ENCODE measurements at regions not wholly inside any gene's neighbourhood (a gene's known extent, or its start where the extent isn't known, plus 50 kb on each side); places are given as distances from the start of the nearest gene placed in this dataset.
A peak's percentile ranks its signal among the peaks of the same experiment; 100 is the strongest.
"Not testable (repeated sequence)": the region's sequence is repeated elsewhere in the genome, so short reads cannot be mapped to it uniquely, and the experiment has no call there.

DNA sequence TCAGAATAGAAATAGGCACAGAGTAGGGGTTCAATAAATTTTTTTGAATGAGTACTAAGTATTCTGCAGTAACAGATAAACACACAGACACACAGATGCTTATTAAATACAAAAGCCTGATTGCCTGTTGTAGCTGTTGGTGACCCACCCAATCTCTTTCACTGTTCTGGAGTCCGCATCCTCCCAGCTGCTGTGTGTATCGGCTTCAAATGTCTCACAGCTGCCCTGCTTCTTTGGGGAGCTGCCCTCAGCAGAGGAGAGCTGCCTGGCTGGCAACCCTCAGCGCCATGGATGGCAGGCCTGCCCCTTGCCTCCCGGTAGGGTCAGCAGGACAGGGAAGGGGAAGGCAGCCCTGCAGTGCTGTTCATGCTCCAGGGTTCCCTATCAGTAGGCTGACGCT lies 50.5 kb upstream of the PRNP start:
- DNase-seq = no peak

DNA sequence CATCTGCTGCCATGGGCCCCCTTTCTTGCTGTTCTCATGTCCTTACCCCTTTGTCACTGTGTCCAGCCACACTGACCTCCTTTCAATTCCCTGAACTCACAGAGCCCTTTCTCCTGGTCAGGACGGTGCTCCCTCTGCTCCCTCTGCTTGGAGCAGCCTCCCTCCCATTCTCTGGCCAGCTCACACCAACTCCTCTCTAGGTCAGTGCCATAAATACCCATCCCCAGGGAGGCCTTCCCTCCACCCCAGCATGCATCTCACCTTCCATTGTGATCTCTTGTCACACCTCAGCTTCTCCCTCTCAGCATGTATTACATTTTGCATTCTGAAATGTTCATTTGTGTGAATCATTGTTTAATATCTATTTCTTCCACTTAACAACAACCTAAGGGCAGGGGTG lies 50.9 kb upstream of the PRNP start:
- DNase-seq = no peak

DNA sequence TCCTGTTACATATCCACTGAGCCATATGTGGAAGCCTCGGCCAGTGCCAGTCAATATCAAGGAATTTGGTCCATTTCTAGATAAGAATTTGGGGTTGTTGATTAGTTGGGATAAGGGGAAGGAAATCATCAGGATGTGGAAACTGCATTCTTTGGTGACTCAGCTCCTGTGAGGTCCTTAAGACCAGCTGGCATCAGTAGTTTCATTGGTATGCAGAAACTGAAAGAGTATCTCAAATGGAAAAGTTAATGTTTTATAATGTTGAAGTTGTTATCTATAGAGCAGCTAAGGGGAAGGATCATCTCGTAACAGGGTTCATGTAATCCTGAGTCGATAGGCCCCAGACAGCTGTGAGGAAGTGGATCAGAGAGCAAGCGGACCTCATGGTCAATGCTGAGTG lies 52.5 kb upstream of the PRNP start:
- DNase-seq = no peak

DNA sequence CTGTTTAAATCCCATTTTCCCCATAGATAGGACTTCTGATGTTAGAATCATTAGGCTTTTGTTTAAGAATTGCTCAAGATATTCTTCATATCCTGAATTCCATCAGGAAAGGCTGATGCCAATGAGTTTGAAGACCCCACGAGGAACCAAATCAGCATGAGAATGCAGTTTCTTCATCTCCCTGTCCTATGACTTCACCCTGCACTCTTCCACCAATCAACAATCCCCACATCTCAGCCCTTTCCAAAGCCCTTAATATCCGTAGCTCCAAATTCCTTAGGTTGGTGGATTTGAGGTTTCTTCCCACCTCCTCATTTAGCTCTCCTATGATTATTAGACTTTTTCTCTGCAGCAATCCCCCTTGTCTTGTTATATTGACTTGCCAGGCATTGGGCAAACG lies 52.9 kb upstream of the PRNP start:
- DNase-seq = no peak

DNA sequence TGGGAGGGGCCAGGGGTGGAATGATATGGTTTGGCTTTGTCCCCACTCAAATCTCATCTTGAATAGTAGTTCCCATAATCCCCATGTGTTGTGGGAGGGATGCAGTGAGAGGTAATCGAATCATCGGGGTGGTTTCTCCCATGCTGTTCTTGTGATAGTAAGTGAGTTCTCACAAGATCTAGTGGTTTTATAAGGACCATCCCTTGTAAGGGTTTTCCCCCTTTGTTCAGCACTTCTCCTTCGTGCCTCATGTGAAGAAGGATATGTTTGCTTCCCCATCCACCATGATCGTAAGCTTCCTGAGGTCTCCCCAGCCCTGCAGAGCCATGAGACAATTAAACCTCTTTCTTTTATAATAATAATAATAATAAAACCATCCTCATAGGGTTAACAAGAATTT lies 53.4 kb upstream of the PRNP start:
- DNase-seq = no peak

DNA sequence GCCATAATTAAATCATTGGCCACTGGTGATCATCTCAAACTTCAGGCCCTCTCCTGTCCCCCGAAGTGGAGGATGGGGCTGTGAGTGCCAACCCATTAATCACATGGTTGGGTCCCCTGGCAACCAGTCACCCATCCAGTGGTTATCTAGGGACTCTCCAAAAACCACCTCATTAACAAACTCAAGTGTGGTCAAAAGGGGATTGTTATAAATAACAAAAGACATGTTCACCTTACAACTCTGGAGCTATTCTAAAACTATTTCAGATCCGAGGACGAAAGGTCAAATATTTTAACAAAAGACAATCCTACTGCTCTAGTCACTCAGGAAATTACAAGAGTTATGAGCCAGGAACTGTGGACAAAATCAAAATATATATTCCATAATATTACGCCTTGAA lies 60.0 kb upstream of the PRNP start:
- no peak for DNase-seq

DNA sequence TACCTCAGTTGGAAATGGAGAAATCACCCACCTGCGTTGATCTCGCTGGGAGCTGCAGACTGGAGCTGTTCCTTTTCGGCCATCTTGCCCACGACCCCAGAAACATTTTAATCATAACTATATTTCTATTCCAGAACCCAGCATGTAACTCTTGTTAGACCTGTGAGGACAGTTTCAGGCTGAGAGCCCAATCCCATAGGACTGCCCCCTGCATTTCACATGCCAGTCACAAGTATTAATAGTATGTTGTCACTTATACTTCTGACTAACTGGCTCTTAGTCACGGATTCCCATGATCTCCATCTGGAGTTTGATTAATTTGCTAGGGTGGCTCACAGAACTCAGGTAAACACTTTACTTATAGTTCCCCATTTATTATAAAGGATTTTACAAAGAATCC lies 60.6 kb upstream of the PRNP start:
- no peak for DNase-seq

DNA sequence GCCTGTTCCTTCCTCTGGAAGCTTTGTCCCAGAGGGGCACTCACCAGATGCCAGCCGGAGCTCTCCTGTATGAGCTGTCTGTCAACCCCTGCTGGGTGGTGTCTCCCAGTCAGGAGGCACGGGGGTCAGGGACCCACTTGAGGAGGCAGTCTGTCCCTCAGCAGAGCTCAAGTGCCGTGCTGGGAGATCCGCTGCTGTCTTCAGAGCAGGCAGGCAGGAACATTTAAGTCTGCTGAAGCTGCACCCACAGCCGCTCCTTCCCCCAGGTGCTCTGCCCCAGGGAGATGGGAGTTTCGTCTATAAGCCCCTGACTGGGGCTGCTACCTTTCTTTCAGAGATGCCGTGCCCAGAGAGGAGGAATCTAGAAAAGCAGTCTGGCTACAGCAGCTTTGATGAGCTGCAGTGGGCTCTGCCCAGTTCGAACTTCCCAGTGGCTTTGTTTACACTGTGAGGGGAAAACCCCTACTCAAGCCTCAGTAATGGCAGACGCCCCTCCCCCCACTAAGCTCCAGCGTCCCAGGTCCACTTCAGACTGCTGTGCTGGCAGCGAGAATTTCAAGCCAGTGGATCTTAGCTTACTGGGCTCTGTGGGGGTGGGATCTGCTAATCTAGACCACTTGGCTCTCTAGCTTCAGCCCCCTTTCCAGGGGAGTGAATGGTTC lies 61.5 kb upstream of the PRNP start:
- DNase-seq = not testable (repeated sequence)

DNA sequence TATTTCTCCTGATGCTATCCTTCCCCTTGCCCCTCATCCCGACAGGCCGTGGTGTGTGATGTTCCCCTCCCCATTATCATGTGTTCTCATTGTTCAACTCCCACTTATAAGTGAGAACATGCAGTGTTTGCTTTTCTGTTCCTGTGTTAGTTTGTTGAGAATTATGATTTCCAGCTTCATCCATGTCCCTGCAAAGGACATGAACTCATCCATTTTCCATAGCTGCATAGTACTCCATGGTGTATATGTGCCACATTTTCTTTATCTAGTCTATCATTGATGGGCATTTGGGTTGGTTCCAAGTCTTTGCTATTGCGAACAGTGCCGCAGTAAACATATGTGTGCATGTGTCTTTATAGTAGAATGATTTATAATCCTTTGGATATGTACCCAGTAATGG lies 67.1 kb upstream of the PRNP start:
- DNase-seq = not testable (repeated sequence)

DNA sequence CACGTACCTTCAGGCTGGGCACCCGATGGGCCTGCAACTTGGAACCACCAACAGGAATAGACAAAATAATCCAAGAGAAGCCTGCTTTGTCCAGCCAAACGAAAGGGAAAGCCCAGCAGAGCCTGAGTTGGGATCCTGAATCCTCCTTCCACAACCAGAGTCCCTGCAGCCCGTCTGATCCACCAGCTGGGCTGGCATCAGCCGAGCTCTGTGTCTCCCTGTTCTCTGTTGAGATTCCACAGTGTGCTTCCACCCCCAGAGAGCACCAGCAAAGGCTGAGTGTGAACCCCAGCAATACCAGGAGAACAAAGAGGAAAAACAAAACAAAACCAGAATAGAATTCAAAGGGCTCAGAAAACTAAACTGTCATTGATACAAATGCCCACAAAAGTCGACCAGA lies 68.8 kb upstream of the PRNP start:
- no peak for DNase-seq

DNA sequence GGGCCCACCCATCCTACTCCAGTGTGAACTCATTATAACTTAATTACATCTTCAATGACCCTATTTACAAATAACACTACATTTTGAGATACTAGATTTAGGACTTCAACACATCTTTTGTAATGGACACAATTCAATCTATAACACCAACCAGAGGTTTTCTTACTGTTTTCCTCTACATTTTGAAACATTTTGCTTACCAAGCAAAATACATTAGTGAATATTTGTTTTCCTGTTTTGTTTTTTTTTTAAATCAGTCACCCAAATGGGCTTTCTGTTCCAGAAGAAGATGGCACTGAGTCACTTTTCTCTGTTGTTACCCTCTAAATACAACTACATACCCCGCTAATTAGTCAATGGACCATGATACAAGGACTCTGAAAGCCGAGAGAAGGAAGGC lies 69.2 kb upstream of the PRNP start:
- DNase-seq = no peak

DNA sequence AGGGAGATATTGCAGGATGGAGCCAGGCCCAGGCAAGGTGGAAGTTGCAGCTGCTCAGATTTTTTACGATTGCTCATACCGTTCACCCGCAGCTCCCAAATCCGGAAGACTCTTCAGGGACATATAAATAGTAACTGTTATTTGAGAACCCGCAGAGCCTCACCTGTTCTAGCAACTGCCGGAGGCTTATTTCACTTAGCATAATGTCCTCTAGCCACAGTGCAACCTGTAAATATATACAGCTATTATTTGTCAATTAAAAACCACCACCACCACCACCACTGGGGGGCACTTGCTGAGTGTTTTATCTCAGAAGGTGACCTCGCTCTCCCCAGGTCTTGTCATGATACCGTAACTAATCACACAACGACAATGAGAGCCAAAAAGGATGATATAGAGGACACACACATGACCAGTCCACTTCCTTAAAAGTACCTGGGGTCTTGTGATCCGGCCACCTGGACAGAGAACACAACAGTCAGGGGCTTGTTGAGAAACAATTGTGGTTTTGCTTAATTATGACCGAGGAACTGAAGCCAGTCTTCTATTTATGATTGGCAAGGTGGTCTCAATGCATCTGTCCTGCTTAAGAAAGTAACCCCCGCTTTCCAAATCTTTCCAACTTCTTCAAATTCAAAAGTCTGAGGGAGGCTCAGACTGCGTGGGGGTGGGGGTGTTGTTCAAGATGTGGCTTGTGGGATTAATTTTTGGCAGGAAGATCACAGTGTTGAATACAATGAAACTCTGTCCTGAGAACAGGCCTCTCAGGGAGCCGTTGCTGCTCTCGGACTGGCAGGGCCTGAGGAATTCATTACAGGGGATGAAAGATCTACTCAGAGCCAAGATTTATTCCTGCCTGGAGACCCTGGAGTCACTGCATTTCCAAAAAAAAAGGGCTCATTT lies 72.3 kb upstream of the PRNP start:
- DNase-seq = peak; percentile 52

DNA sequence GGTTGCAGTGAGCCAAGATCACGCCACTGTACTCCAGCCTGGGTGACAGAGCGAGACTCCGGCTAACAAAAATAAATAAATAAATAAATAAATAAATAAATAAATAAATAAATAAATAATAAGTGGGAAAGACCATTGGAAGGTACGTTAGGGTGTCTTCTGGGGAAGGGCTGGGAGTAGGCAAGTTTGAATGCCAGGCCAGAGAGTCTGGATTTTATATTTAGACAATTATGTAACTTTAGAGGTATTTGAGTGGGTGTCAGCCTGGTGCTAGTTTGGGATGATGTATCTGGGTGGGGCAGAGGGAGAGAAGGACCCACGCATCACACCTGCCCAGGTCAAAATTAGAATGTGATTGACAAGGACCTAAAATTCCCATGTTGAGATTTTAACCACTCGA lies 73.1 kb upstream of the PRNP start:
- no peak for DNase-seq

DNA sequence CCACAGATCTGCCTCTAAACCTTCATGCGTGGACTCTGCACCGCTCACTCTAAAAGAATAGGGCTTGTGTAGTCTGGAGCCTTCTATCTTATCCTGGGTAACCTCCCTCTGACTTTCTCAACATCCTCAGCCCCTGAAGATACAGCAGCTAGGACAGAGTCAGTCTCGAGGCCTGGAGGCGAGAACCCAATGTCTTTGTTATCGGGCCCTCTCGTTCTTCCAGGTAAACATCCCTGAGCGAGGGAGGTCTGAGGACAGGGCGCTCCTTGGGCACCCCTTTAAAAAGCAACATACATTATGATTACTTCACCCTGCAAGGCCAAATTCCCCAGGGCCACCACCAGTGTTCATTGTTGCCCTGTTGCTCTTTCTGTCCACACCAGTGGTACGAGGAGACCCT lies 75.4 kb upstream of the PRNP start:
- DNase-seq = no peak

DNA sequence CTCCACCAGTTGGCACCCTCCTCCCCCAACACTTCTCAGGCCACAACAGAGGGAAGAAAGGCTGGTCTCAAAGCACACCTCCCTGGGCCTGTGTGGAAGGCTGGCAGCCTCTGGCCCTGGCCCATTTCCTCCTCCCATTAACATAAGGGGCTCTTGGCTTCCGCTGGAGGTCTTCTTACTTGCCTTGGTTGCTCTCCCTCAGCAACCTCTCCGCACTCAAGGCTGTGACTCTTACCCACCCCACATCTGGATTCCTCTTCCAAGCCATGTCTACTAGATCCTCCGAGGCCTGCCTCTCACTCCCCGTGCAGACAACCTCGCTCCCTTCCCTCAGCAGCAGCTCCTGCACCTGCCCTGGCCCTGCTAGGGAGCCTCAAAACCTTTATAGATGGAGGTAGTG lies 76.7 kb upstream of the PRNP start:
- DNase-seq = no peak

DNA sequence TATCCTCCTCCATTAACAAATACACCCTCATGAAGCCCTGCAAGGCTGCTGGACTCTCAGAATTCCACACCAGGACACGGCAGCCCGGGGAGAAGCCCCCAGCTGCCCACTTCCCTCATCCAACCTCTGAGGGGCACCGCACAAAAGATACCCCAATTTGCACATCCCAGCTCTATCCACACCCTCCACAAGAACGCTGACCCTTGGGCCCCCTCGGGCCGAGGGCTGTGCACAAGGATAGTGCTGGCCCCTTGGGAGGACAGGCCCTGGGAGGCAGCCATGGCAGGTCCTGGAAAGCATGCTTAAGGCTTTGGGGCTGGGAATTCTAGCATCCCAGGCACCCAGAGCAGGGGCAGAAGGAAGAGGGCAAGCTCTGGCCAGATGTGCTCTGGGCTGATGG lies 77.4 kb upstream of the PRNP start:
- DNase-seq = no peak

DNA sequence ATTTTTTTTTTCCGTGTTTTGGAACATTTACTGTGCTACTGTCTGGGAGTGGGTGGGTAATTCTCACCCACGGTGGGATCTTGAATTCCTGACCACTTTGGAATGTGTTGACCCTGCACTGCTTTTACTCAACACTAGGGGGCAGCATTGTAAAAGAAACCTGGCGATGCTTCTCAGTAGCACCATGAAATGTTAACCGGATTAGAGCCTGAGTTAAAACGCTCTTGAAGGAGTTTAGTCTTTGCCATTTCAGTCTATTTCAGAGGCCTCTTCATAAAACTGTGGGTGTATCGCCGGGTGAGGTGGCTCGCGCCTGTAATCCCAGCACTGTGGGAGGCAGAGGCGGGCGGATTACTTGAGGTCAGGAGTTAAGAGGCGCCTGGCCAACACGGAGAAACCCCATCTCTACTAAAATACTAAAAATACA lies 79.0 kb upstream of the PRNP start:
- DNase-seq = peak; percentile 65

DNA sequence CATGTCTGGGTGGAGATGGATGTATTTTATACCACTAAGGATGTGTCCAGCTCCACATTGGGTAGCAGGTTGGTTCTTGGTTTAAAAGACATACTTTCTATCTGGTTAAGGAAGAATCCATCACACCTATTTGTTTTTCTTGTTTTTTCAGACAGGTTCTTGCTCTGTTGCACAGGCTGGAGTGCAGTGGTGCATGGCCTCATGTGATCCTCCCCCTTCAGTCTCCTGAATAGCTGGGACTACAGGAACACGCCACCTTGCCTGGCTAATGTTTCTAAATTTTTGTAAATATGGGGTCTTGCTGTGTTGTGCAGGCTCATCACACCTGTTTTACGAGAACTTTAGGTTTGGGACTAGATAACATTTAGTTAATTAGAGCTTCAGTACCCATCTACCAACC lies 80.2 kb upstream of the PRNP start:
- DNase-seq = no peak

DNA sequence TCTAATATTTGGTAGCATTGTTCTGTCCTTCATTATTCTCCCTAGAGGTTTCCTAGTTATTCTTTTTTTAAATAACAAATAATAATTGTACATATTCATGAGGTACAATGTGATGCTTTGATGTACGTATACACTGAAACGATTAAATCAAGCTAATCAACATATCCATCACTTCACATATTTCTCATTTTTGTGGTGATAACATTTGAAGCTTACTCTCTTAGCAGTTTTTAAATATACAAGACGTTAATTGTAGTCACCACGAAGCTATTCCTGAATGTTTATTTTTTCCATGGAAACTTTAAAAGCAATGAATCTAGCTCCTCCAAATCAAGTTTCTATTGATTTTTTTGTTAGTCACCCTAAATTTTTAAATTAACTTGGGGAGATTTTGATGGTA lies 81.1 kb upstream of the PRNP start:
- no peak for DNase-seq

DNA sequence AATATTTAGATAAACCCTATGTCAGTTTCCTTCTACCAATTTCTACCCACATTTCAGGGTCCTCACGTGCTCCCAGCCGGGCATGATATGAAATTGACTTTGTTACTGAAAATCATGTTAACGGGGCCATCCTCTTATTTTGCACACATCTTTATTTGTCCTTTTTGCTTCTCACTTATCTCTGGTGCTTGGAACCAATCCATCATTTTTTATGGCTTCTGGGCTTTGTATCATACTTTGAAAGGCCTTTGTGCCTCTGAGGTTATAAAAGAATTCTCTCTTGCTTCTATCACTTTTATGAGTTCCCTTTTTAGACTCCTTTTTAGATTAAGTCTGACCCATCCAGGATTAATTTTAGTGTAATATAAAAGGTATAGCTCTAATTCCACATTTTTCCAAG lies 81.7 kb upstream of the PRNP start:
- DNase-seq = no peak

DNA sequence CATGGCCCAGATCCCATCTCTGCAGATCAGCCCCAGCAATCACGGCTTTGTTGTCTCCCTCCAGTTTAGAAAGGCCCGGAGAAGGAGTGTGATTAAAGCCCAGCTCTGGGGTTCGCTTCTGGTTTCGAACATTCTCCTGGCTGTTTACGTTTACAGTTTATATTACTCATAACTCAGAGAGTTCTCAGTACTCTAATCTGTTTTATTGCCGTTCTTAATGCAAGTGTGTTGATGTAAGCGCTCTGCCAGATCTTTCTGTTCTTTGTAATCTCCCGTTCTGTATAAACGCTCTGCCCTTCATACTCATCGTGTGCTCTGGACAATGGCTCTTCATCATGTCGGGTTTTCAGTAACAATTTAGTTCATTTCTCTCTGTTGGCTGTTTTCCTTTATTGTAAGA lies 82.5 kb upstream of the PRNP start:
- no peak for DNase-seq

DNA sequence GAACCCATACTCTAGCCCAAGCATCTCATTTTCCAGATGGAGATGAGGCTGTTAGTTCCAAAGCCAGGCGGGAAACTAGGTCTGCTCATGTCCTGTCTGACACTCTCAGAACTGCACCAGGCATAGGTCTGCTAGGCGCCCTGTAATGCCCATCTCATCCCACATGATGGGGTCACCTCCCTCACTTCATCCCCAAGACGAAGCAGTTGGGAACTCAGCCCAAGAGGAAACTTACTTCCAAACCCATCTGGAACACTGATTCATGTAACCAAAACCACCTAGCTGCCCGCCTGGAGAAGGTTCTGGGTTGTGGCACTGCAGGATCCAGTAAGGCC lies 84.0 kb upstream of the PRNP start:
- no peak for DNase-seq

DNA sequence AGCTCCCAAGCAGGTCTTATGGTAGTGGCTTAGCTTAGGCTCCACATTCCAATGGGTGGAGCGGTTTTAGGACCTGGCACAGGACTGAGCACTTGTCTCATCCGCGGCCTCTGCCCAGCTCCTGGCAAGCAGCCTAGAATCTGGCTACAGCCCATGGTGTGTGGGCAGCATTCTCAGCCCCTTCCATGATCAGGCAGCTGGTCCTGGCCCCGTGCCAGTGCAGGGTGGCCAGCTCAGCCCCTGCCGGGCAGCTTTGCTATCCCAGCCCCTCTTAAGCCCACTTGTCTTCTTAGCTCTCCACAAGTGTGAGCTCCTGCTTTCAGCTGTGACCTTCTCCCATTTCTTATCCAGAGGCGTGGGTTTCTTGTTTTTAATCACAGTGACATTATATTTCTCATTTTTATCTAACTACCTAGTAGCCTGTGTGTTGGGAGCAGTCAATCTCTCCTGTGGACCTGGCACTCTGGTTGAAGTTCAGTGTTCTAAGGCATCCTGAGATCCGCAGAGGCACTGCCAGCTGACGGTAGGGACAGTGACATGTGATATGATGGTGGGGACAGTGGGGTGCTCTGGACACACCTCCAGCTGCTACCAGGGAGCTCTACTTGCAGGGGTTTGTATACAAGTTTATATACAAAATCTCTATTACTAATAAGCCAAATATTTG lies 84.5 kb upstream of the PRNP start:
- peak; percentile 40 for DNase-seq

DNA sequence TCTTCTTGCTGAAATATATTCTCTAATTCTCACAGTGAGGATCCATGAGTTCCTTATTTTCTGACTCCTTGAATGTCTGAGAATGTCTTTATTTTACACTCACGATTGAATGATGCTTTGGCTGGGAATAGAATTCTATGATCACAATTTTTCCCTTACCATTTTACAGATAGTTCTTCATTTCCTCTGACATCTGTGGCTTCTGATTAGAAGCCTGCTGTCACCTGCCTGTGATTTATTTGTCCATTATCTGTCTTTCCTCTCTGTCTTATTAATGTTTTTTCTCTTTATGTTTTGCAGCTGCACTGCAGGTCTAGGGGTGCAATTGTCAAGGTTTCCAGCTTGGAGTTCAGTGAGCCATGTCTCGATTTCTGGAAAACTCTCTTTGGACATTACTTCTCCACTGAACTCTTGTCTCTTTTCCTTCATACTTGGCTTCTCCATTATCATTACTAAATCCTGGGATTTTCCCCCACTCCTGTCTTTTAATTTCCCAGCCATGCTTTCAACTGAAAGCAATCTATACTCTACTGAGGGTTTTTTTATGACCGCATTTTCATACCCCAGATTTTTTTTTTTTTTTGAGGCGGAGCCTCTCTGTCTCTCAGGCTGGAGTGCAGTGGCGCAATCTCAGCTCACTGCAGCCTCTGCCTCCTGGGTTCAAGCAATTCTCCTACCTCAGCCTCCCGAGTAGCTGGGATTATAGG lies 85.8 kb upstream of the PRNP start:
- DNase-seq = no peak

Data from NCI-H69 (cell line).